HCT116 (cell line): ENCODE measurements at regions not wholly inside any gene's neighbourhood (a gene's known extent, or its start where the extent isn't known, plus 50 kb on each side); places are given as distances from the start of the nearest gene placed in this dataset.

Source experiments
- ATAC-seq: fragments of 200-7000 bp; cut with Tn5 transposase; 2 replicates; pipeline ENCODE4 v1.9.1; 2020; ENCODE audit warnings: mild to moderate bottlenecking, moderate library complexity
- BruUV-seq: library from RNA; stranded (reverse); fragments of 400-500 nt; replicated peaks from 2 replicates; lab custom pipeline; 2021; lab: Mats Ljungman, UMichigan
- CTCF ChIA-PET: fragments of 300-600 bp; sonication (Branson Sonifier 250); formaldehyde crosslinking; loops from one replicate; lab custom pipeline; 2021; ENCODE audit warnings: antibody characterized with exemption; lab: Charles Lee
- POLR2A ChIA-PET: fragments of 300-600, 350-600 bp; sonication (Branson Sonifier 250); formaldehyde crosslinking; loops from one replicate; lab custom pipeline; 2021; ENCODE audit warnings: antibody characterized with exemption; lab: Charles Lee
- RAD21 ChIA-PET, 2 experiments: fragments of 300-600 bp; sonication (Branson Sonifier 250); formaldehyde crosslinking; loops; one replicate each; lab custom pipeline; 2023; ENCODE audit warnings: low total read pairs in 2 of 2; ENCODE audit not compliant: uncharacterized antibody in 2 of 2, unreplicated experiment in 2 of 2, low non-redundant PET in 1 of 2; lab: Charles Lee
- DNase-seq: peaks from one replicate; pipeline ENCODE4 v3.0.0-alpha.2; 2010; ENCODE audit warnings: low read depth, low spot score
- H2AFZ ChIP-seq: fragments of 200-600 bp; shearing (Covaris generic), sonication (generic); 2 replicates; pipeline ENCODE4 v1.6.1; 2017; ENCODE audit warnings: low read depth, mixed run types, mixed read lengths, antibody characterized with exemption, low read length; ENCODE audit not compliant: poor library complexity, severe bottlenecking
- H3K27ac ChIP-seq: 2 replicates; pipeline ENCODE4 v1.5.1; 2012; ENCODE audit warnings: low read depth, low read length
- H3K27me3 ChIP-seq: fragments of 200-600 bp; sonication (generic); 2 replicates; pipeline ENCODE4 v1.6.1; 2016; ENCODE audit warnings: mixed run types, low read length, mixed read lengths; ENCODE audit not compliant: insufficient read depth
- H3K36me3 ChIP-seq, 2 experiments: fragments of 200-500 bp in 1 of 2; fragments of 200-600 bp in 1 of 2; sonication (Bioruptor generic) in 1 of 2; sonication (generic) in 1 of 2; 2 replicates each; pipeline versions ENCODE4 v1.5.1 to v1.6.1; 2014 to 2016; ENCODE audit warnings: low read length in 2 of 2, inconsistent platforms in 1 of 2, mixed read lengths in 1 of 2, mixed run types in 1 of 2; ENCODE audit not compliant: insufficient read depth in 2 of 2, control insufficient read depth in 1 of 2
- H3K4me1 ChIP-seq, 2 experiments: fragments of 200-600 bp in 1 of 2; sonication (generic) in 1 of 2; 2 replicates each; pipeline versions ENCODE4 v1.5.1 to v1.6.1; 2012 to 2017; ENCODE audit warnings: low read length in 2 of 2, inconsistent platforms in 1 of 2, mild to moderate bottlenecking in 1 of 2, mixed read lengths in 1 of 2, mixed run types in 1 of 2, moderate library complexity in 1 of 2; ENCODE audit not compliant: insufficient read depth in 2 of 2, control insufficient read depth in 1 of 2
- H3K4me2 ChIP-seq: fragments of 200-600 bp; sonication (generic); 2 replicates; pipeline ENCODE4 v1.6.1; 2017; ENCODE audit warnings: mixed run types, low read length, mixed read lengths
- H3K4me3 ChIP-seq, 2 experiments: fragments of 200-600 bp in 1 of 2; sonication (generic) in 1 of 2; replicated peaks in 1 of 2; 2 replicates each; pipeline ENCODE4 v1.5.1; 2011 to 2016; ENCODE audit warnings: low read length in 2 of 2, control low read depth in 1 of 2, low read depth in 1 of 2, mild to moderate bottlenecking in 1 of 2, mixed read lengths in 1 of 2, mixed run types in 1 of 2
- H3K79me2 ChIP-seq: fragments of 200-600 bp; sonication (generic); 2 replicates; pipeline ENCODE4 v1.6.1; 2017; ENCODE audit warnings: mild to moderate bottlenecking, mixed run types, low read length, moderate library complexity, mixed read lengths; ENCODE audit not compliant: insufficient read depth
- H3K9ac ChIP-seq: fragments of 200-600 bp; sonication (generic); 2 replicates; pipeline ENCODE4 v1.6.1; 2016; ENCODE audit warnings: low read length, mixed read lengths
- H3K9me2 ChIP-seq: fragments of 200-600 bp; sonication (generic), shearing (Covaris generic); 2 replicates; pipeline ENCODE4 v1.6.1; 2017; ENCODE audit warnings: mixed run types, mild to moderate bottlenecking, moderate library complexity; ENCODE audit not compliant: insufficient read depth
- H3K9me3 ChIP-seq, 2 experiments: fragments of 200-500 bp in 1 of 2; fragments of 200-600 bp in 1 of 2; sonication (Bioruptor generic) in 1 of 2; sonication (generic) in 1 of 2; 2 replicates each; pipeline ENCODE4 v1.6.1; 2014 to 2017; ENCODE audit warnings: low read length in 2 of 2, mixed read lengths in 2 of 2, inconsistent platforms in 1 of 2, low read depth in 1 of 2, mild to moderate bottlenecking in 1 of 2, mixed run types in 1 of 2, moderate library complexity in 1 of 2; ENCODE audit not compliant: control insufficient read depth in 1 of 2, insufficient read depth in 1 of 2
- H4K20me1 ChIP-seq: fragments of 200-600 bp; sonication (generic), shearing (Covaris generic); 2 replicates; pipeline ENCODE4 v1.6.1; 2017; ENCODE audit warnings: mixed run types, mild to moderate bottlenecking, moderate library complexity; ENCODE audit not compliant: insufficient read depth
- CBX3 ChIP-seq: IDR thresholded peaks from 2 replicates; pipeline ENCODE4 v1.6.1; 2012; ENCODE audit warnings: low read depth
- CEBPB ChIP-seq: IDR thresholded peaks from 2 replicates; pipeline ENCODE4 v1.6.1; 2012; ENCODE audit warnings: low read depth
- CTCF ChIP-seq, 3 experiments: fragments of 200-600 bp in 1 of 3; sonication (generic) in 1 of 3; IDR thresholded peaks in 2 of 3; conservative IDR thresholded peaks in 1 of 3; 2 replicates each; pipeline ENCODE4 v1.5.1; 2012 to 2017; ENCODE audit warnings: low read depth in 2 of 3, low read length in 2 of 3, antibody characterized with exemption in 1 of 3, borderline replicate concordance in 1 of 3, control low read depth in 1 of 3, mild to moderate bottlenecking in 1 of 3, mixed read lengths in 1 of 3, mixed run types in 1 of 3, moderate library complexity in 1 of 3; ENCODE audit not compliant: insufficient read depth in 1 of 3
- EGR1 ChIP-seq: IDR thresholded peaks from 2 replicates; pipeline ENCODE4 v1.6.1; 2012; ENCODE audit warnings: low read depth
- ELF1 ChIP-seq: IDR thresholded peaks from 2 replicates; pipeline ENCODE4 v1.6.1; 2012; ENCODE audit warnings: low read depth, borderline replicate concordance
- EZH2phosphoT487 ChIP-seq: fragments of 200-600 bp; IDR thresholded peaks from 2 replicates; pipeline ENCODE4 v1.6.1; 2018; ENCODE audit warnings: antibody characterized with exemption, borderline replicate concordance
- MAX ChIP-seq: IDR thresholded peaks from 2 replicates; pipeline ENCODE4 v1.6.1; 2012
- POLR2AphosphoS5 ChIP-seq: IDR thresholded peaks from 2 replicates; pipeline ENCODE4 v1.6.1; 2011; ENCODE audit warnings: mild to moderate bottlenecking, low read depth, low read length, moderate library complexity
- RAD21 ChIP-seq: IDR thresholded peaks from 2 replicates; pipeline ENCODE4 v1.6.1; 2012; ENCODE audit warnings: low read depth, mild to moderate bottlenecking
- REST ChIP-seq: IDR thresholded peaks from 2 replicates; pipeline ENCODE4 v1.6.1; 2012; ENCODE audit warnings: low read depth
- SIN3A ChIP-seq: IDR thresholded peaks from 2 replicates; pipeline ENCODE4 v1.6.1; 2012; ENCODE audit warnings: low read depth
- SP1 ChIP-seq: IDR thresholded peaks from 2 replicates; pipeline ENCODE4 v1.6.1; 2012; ENCODE audit warnings: low read depth
- SRF ChIP-seq: IDR thresholded peaks from 2 replicates; pipeline ENCODE4 v1.6.1; 2012; ENCODE audit warnings: low read depth
- YY1 ChIP-seq: IDR thresholded peaks from 2 replicates; pipeline ENCODE4 v1.6.1; 2011; ENCODE audit warnings: low read length, low read depth, moderate library complexity, mild to moderate bottlenecking; ENCODE audit not compliant: insufficient replicate concordance; ENCODE audit errors: extremely low read depth
- ZFX ChIP-seq: fragments of 450-650 bp; IDR thresholded peaks from 2 replicates; pipeline ENCODE4 v1.6.1; 2017
- intact Hi-C: fragments of 100-400 bp; cut with micrococcal nuclease; formaldehyde crosslinking; loops from 2 replicates; pipeline ENCODE4 v1.10.0; 2022

GRCh38 chr3:43178891-43179366, 73.0 kb upstream of the POMGNT2 start (continued):
- TF ChIP-seq MAX (peak; percentile 81), CEBPB (peak; percentile 69), ELF1 (no peak)

DNA sequence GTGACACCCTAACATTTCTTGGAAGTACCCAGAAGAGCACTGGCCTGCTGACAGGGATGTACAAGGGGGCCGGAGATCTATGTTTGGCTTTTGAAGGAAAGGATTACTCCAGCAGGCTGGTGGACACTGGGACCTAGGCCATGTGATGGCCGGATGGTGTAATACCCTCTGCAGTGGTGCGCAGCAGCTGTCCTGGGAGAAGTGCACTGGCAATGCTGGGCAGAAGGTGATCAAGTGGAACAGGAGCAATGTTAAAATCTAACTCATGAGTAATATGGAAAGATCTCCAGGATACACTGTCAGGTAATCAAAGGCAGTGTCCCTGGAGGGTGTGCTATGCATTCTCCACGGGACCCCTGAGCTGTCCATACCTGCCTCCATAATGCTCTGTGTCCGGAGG, 71.2 kb upstream of the POMGNT2 start:
- intact Hi-C loops: no loop called here
- BruUV-seq: no TSS peak
- POLR2A ChIA-PET: no interaction called here
- Histone ChIP-seq H3K4me2 (no peak overlapping the region), H3K4me1 (peaks cover 4 to 46% of the 10 kb centered on the region in 2 experiments; a peak in 2 of 4 replicates)
- no peak for ATAC-seq
- no peak for TF ChIP-seq YY1
- TF ChIP-seq CTCF (IDR thresholded peaks at IDR 0.05 in 2 of 3, conservative IDR thresholded peaks at IDR 0.05 in 1 of 3; ENCODE audit: borderline replicate concordance in 1 of 3, insufficient read depth in 1 of 3, low read depth in 2 of 3, low read length in 2 of 3): no peak
- no peak for TF ChIP-seq EGR1
- TF ChIP-seq ZFX: no peak
- no peak for TF ChIP-seq RAD21
- no peak for TF ChIP-seq SRF
- TF ChIP-seq SIN3A: no peak
- no peak for TF ChIP-seq EZH2phosphoT487
- no peak for TF ChIP-seq SP1
- no peak for TF ChIP-seq REST
- TF ChIP-seq MAX: no peak
- no peak for TF ChIP-seq CBX3
- TF ChIP-seq POLR2AphosphoS5: no peak
- TF ChIP-seq, all 23 proteins: peak for 0
- no peaks in the 10 kb centered on the region for H3K9me2 ChIP-seq
- no peaks in the 10 kb centered on the region for H3K27me3 ChIP-seq
- H4K20me1 ChIP-seq: no peaks in the 10 kb centered on the region
- DNase-seq: no peak
- H3K9me3 ChIP-seq: peaks cover 0 to 9% of the 10 kb centered on the region in 2 experiments; a peak in 1 of 4 replicates
- H3K27ac ChIP-seq: no peak overlapping the region
- ChIA-PET CTCF (no interaction called here), RAD21 (no interaction called here)
- H3K36me3 ChIP-seq: no peaks in the 10 kb centered on the region
- no peaks in the 10 kb centered on the region for H3K79me2 ChIP-seq
- no peak overlapping the region for H3K9ac ChIP-seq
- H3K4me3 ChIP-seq: no peak overlapping the region
- H2AFZ ChIP-seq: no peak overlapping the region
